HCT116 (cell line): ENCODE measurements at regions not wholly inside any gene's neighbourhood (a gene's known extent, or its start where the extent isn't known, plus 50 kb on each side); places are given as distances from the start of the nearest gene placed in this dataset.

Experiments
- ATAC-seq: fragments of 200-7000 bp; cut with Tn5 transposase; 2 replicates; pipeline ENCODE4 v1.9.1; 2020; ENCODE audit warnings: mild to moderate bottlenecking, moderate library complexity
- BruUV-seq: library from RNA; stranded (reverse); fragments of 400-500 nt; replicated peaks from 2 replicates; lab custom pipeline; 2021; lab: Mats Ljungman, UMichigan
- CTCF ChIA-PET: fragments of 300-600 bp; sonication (Branson Sonifier 250); formaldehyde crosslinking; loops from one replicate; lab custom pipeline; 2021; ENCODE audit warnings: antibody characterized with exemption; lab: Charles Lee
- POLR2A ChIA-PET: fragments of 300-600, 350-600 bp; sonication (Branson Sonifier 250); formaldehyde crosslinking; loops from one replicate; lab custom pipeline; 2021; ENCODE audit warnings: antibody characterized with exemption; lab: Charles Lee
- RAD21 ChIA-PET, 2 experiments: fragments of 300-600 bp; sonication (Branson Sonifier 250); formaldehyde crosslinking; loops; one replicate each; lab custom pipeline; 2023; ENCODE audit warnings: low total read pairs in 2 of 2; ENCODE audit not compliant: uncharacterized antibody in 2 of 2, unreplicated experiment in 2 of 2, low non-redundant PET in 1 of 2; lab: Charles Lee
- DNase-seq: peaks from one replicate; pipeline ENCODE4 v3.0.0-alpha.2; 2010; ENCODE audit warnings: low read depth, low spot score
- H2AFZ ChIP-seq: fragments of 200-600 bp; shearing (Covaris generic), sonication (generic); 2 replicates; pipeline ENCODE4 v1.6.1; 2017; ENCODE audit warnings: low read depth, mixed run types, mixed read lengths, antibody characterized with exemption, low read length; ENCODE audit not compliant: poor library complexity, severe bottlenecking
- H3K27ac ChIP-seq: 2 replicates; pipeline ENCODE4 v1.5.1; 2012; ENCODE audit warnings: low read depth, low read length
- H3K27me3 ChIP-seq: fragments of 200-600 bp; sonication (generic); 2 replicates; pipeline ENCODE4 v1.6.1; 2016; ENCODE audit warnings: mixed run types, low read length, mixed read lengths; ENCODE audit not compliant: insufficient read depth
- H3K36me3 ChIP-seq, 2 experiments: fragments of 200-500 bp in 1 of 2; fragments of 200-600 bp in 1 of 2; sonication (Bioruptor generic) in 1 of 2; sonication (generic) in 1 of 2; 2 replicates each; pipeline versions ENCODE4 v1.5.1 to v1.6.1; 2014 to 2016; ENCODE audit warnings: low read length in 2 of 2, inconsistent platforms in 1 of 2, mixed read lengths in 1 of 2, mixed run types in 1 of 2; ENCODE audit not compliant: insufficient read depth in 2 of 2, control insufficient read depth in 1 of 2
- H3K4me1 ChIP-seq, 2 experiments: fragments of 200-600 bp in 1 of 2; sonication (generic) in 1 of 2; 2 replicates each; pipeline versions ENCODE4 v1.5.1 to v1.6.1; 2012 to 2017; ENCODE audit warnings: low read length in 2 of 2, inconsistent platforms in 1 of 2, mild to moderate bottlenecking in 1 of 2, mixed read lengths in 1 of 2, mixed run types in 1 of 2, moderate library complexity in 1 of 2; ENCODE audit not compliant: insufficient read depth in 2 of 2, control insufficient read depth in 1 of 2
- H3K4me2 ChIP-seq: fragments of 200-600 bp; sonication (generic); 2 replicates; pipeline ENCODE4 v1.6.1; 2017; ENCODE audit warnings: mixed run types, low read length, mixed read lengths
- H3K4me3 ChIP-seq, 2 experiments: fragments of 200-600 bp in 1 of 2; sonication (generic) in 1 of 2; replicated peaks in 1 of 2; 2 replicates each; pipeline ENCODE4 v1.5.1; 2011 to 2016; ENCODE audit warnings: low read length in 2 of 2, control low read depth in 1 of 2, low read depth in 1 of 2, mild to moderate bottlenecking in 1 of 2, mixed read lengths in 1 of 2, mixed run types in 1 of 2
- H3K79me2 ChIP-seq: fragments of 200-600 bp; sonication (generic); 2 replicates; pipeline ENCODE4 v1.6.1; 2017; ENCODE audit warnings: mild to moderate bottlenecking, mixed run types, low read length, moderate library complexity, mixed read lengths; ENCODE audit not compliant: insufficient read depth
- H3K9ac ChIP-seq: fragments of 200-600 bp; sonication (generic); 2 replicates; pipeline ENCODE4 v1.6.1; 2016; ENCODE audit warnings: low read length, mixed read lengths
- H3K9me2 ChIP-seq: fragments of 200-600 bp; sonication (generic), shearing (Covaris generic); 2 replicates; pipeline ENCODE4 v1.6.1; 2017; ENCODE audit warnings: mixed run types, mild to moderate bottlenecking, moderate library complexity; ENCODE audit not compliant: insufficient read depth
- H3K9me3 ChIP-seq, 2 experiments: fragments of 200-500 bp in 1 of 2; fragments of 200-600 bp in 1 of 2; sonication (Bioruptor generic) in 1 of 2; sonication (generic) in 1 of 2; 2 replicates each; pipeline ENCODE4 v1.6.1; 2014 to 2017; ENCODE audit warnings: low read length in 2 of 2, mixed read lengths in 2 of 2, inconsistent platforms in 1 of 2, low read depth in 1 of 2, mild to moderate bottlenecking in 1 of 2, mixed run types in 1 of 2, moderate library complexity in 1 of 2; ENCODE audit not compliant: control insufficient read depth in 1 of 2, insufficient read depth in 1 of 2
- H4K20me1 ChIP-seq: fragments of 200-600 bp; sonication (generic), shearing (Covaris generic); 2 replicates; pipeline ENCODE4 v1.6.1; 2017; ENCODE audit warnings: mixed run types, mild to moderate bottlenecking, moderate library complexity; ENCODE audit not compliant: insufficient read depth
- ATF3 ChIP-seq: IDR thresholded peaks from 2 replicates; pipeline ENCODE4 v1.6.1; 2012
- CEBPB ChIP-seq: IDR thresholded peaks from 2 replicates; pipeline ENCODE4 v1.6.1; 2012; ENCODE audit warnings: low read depth
- EZH2phosphoT487 ChIP-seq: fragments of 200-600 bp; IDR thresholded peaks from 2 replicates; pipeline ENCODE4 v1.6.1; 2018; ENCODE audit warnings: antibody characterized with exemption, borderline replicate concordance
- FOSL1 ChIP-seq: IDR thresholded peaks from 2 replicates; pipeline ENCODE4 v1.6.1; 2012; ENCODE audit warnings: low read depth
- MAX ChIP-seq: IDR thresholded peaks from 2 replicates; pipeline ENCODE4 v1.6.1; 2012
- POLR2A ChIP-seq: IDR thresholded peaks from 2 replicates; pipeline ENCODE4 v1.7.0; 2011; ENCODE audit warnings: borderline replicate concordance; ENCODE audit not compliant: insufficient read depth, insufficient read length; ENCODE audit errors: extremely low read depth
- POLR2AphosphoS5 ChIP-seq: IDR thresholded peaks from 2 replicates; pipeline ENCODE4 v1.6.1; 2011; ENCODE audit warnings: mild to moderate bottlenecking, low read depth, low read length, moderate library complexity
- SP1 ChIP-seq: IDR thresholded peaks from 2 replicates; pipeline ENCODE4 v1.6.1; 2012; ENCODE audit warnings: low read depth
- YY1 ChIP-seq: IDR thresholded peaks from 2 replicates; pipeline ENCODE4 v1.6.1; 2011; ENCODE audit warnings: low read length, low read depth, moderate library complexity, mild to moderate bottlenecking; ENCODE audit not compliant: insufficient replicate concordance; ENCODE audit errors: extremely low read depth
- ZBTB33 ChIP-seq: IDR thresholded peaks from 2 replicates; pipeline ENCODE4 v1.6.1; 2011; ENCODE audit warnings: mild to moderate bottlenecking, low read length, moderate library complexity; ENCODE audit not compliant: insufficient replicate concordance; ENCODE audit errors: extremely low read depth
- ZNF274 ChIP-seq: fragments of 200-500 bp; sonication (Bioruptor generic); IDR thresholded peaks from 2 replicates; pipeline ENCODE4 v1.6.1; 2014; ENCODE audit warnings: mild to moderate bottlenecking, low read depth, low read length, inconsistent platforms
- intact Hi-C: fragments of 100-400 bp; cut with micrococcal nuclease; formaldehyde crosslinking; loops from 2 replicates; pipeline ENCODE4 v1.10.0; 2022

GRCh38 chr2:82481207-82481606, 1977.9 kb downstream of the SUCLG1 start:
- Histone ChIP-seq H3K9me3 (no peaks in the 10 kb centered on the region), H3K9me2 (no peaks in the 10 kb centered on the region), H3K4me3 (no peak overlapping the region), H3K4me1 (no peaks in the 10 kb centered on the region)
- POLR2A ChIA-PET = no interaction called here
- intact Hi-C loops = no loop called here
- TF ChIP-seq POLR2A (no peak), POLR2AphosphoS5 (no peak), ZNF274 (no peak), EZH2phosphoT487 (no peak), SP1 (no peak), MAX (no peak), FOSL1 (no peak), ZBTB33 (no peak), CEBPB (no peak), ATF3 (no peak), YY1 (no peak)
- TF ChIP-seq, all 23 proteins: peak for 0
- RAD21 ChIA-PET = no interaction called here
- Histone ChIP-seq H4K20me1 (no peaks in the 10 kb centered on the region), H3K27me3 (no peaks in the 10 kb centered on the region), H3K9ac (no peak overlapping the region), H3K79me2 (no peaks in the 10 kb centered on the region), H2AFZ (no peak overlapping the region), H3K27ac (no peak overlapping the region), H3K36me3 (no peaks in the 10 kb centered on the region), H3K4me2 (no peak overlapping the region)
- CTCF ChIA-PET = no interaction called here
- BruUV-seq = no TSS peak
- DNase-seq (no peak), ATAC-seq (no peak)
